LNCAP (cell line): ENCODE measurements at regions not wholly inside any gene's neighbourhood (a gene's known extent, or its start where the extent isn't known, plus 50 kb on each side); places are given as distances from the start of the nearest gene placed in this dataset.

ENCODE experiments used
- CTCF ChIP-seq: fragments of 450-650 bp; IDR thresholded peaks from 2 replicates; pipeline ENCODE4 v1.5.1; 2017; ENCODE audit warnings: mild to moderate bottlenecking

DNA sequence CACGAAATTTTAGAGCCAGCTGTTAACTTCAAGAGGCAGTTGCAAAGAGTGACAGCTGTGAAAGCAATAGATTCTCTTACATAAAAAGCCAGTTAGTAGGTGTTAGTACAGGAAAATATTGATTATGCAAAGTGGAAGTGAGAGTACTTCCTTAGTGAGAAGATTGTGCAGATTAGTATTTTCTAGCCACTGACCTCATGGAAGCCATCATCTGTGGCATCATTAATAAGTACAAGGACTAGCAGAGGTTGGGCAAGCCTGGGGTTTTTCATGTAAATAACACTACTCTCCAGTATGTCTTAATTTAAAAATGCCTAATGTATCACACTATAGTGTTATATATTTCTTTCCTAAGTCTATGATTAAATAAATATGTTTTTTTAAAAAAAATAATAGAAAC, 166.2 kb upstream of the DTNA start:
- no peak for TF ChIP-seq CTCF

DNA sequence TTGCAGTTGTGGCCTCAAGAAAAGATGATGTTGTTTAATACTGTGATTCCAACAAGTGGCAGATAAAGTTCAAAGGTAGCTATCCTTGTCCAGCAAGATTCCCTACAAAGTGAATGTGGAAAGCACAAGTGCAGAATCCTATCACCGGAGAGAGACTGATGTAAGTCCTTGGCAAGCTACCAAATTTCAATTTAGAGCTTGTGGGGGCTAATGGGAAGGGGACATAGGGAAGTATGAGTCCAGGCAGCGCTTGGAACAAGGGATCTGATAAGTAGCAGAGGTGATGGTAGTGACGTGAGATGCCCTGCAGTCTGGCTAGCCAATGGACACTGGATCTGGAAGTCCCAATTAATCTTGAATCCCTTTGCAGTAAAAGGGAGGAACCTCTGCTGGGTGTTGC, 165.2 kb upstream of the DTNA start:
- no peak for TF ChIP-seq CTCF

- no peak for TF ChIP-seq CTCF
Observed at GRCh38 chr18:34548120-34548972, 161.8 kb upstream of the DTNA start.

- no peak for TF ChIP-seq CTCF
Observed at GRCh38 chr18:34548973-34549294, 161.2 kb upstream of the DTNA start.

DNA sequence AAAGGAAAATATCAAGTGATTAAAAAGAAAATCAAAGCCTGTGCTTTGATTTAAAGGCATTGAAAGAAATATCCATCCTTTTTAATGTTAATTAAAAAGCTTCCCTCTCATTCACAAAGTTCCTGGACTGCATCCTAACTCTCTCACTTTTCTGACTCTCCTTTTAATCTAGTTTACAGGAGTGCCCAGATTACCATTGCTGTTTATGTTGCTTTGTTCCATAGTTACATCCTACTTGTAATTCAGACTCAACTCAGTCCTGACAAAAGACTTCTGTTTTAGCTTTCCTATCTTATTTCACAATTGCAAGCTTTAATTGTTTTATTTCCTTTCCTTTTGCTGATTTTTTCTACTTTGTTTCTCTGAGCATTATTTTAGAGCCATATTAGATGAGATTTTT, 160.7 kb upstream of the DTNA start:
- TF ChIP-seq CTCF = no peak

DNA sequence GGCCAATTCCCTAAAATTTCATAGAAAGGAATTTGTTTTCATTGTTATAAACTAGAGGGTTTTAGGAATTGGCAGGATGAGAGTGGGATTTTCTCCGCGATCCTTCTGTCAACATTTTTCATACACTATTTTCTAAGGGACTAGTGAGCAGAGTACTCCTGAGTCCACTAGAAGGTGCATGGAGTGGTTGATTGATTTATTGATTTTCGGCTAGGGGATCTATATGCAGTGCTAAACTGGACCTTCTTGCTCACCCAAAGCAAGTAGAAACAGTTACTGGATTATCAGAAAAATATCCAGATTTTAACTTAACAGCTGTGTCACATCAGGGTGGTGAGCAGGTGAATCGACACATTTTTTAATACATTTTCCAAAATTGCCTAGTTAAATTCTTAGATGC, 159.9 kb upstream of the DTNA start:
- TF ChIP-seq CTCF = no peak

GRCh38 chr18:34550902-34551301, 159.2 kb upstream of the DTNA start:
- no peak for TF ChIP-seq CTCF

DNA sequence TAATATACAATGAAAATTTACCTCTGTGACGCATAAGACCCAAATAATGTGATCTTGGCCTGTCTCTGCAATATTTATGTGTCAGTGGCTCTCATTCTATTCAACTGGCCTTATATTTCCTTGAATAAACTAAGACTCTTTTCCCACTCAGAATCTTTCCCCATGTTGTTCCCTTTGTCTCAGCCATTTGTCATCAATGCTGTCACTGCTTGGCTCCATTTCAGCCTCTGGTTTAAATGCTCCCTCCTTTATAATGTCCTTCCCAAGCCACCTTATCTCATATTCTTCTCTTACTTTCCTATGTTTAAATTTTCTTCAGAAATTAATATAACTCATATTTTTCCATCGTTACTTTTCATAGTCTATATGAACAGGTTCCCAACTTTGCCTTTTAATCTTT, 158.3 kb upstream of the DTNA start:
- TF ChIP-seq CTCF = no peak
